Thyroid gland (tissue), 4 donors: ENCODE measurements at regions not wholly inside any gene's neighbourhood (a gene's known extent, or its start where the extent isn't known, plus 50 kb on each side); places are given as distances from the start of the nearest gene placed in this dataset. TPM values are rescaled to one million over a fixed set of nuclear protein-coding genes. Genes with fewer than 3 reads are reported as not detected.

Experiments
- DNase-seq, 2 donors: peaks; one replicate each; pipeline ENCODE4 v3.0.0-alpha.2; 2019
- H3K27ac ChIP-seq, 3 donors: fragments of 200-600 bp; sonication (generic); 1 replicate in 2 of 3; 2 replicates in 1 of 3; pipeline ENCODE4 v1.5.1; 2016 to 2019; ENCODE audit warnings: mild to moderate bottlenecking in 1 of 3, moderate library complexity in 1 of 3
- H3K27me3 ChIP-seq: fragments of 200-600 bp; sonication (generic); one replicate; pipeline ENCODE4 v1.5.1; 2019
- H3K36me3 ChIP-seq, 2 donors: fragments of 200-600 bp; sonication (generic); one replicate each; pipeline ENCODE4 v1.5.1; 2016 to 2019
- H3K4me1 ChIP-seq, 2 donors: fragments of 200-600 bp; sonication (generic); one replicate each; pipeline ENCODE4 v1.5.1; 2017 to 2019
- H3K4me3 ChIP-seq, 3 donors: fragments of 200-600 bp; sonication (generic); replicated peaks in 1 of 3; 1 replicate in 2 of 3; 2 replicates in 1 of 3; pipeline ENCODE4 v1.5.1; 2016; ENCODE audit warnings: mild to moderate bottlenecking in 1 of 3
- H3K9me3 ChIP-seq: fragments of 200-600 bp; sonication (generic); one replicate; pipeline ENCODE4 v1.5.1; 2017
- CTCF ChIP-seq, 6 experiments: fragments of 200-600 bp in 3 of 6; fragments of 450-650 bp in 3 of 6; sonication (generic) in 3 of 6; IDR thresholded peaks; one replicate each; pipeline ENCODE4 v1.5.1; 2016 to 2019; ENCODE audit warnings: antibody characterized with exemption in 6 of 6, mild to moderate bottlenecking in 2 of 6, inconsistent platforms in 1 of 6, moderate library complexity in 1 of 6
- POLR2A ChIP-seq, 2 donors: fragments of 450-650 bp; IDR thresholded peaks; one replicate each; pipeline ENCODE4 v1.6.1; 2017; ENCODE audit warnings: antibody characterized with exemption in 2 of 2, mild to moderate bottlenecking in 2 of 2, moderate library complexity in 1 of 2
- WGBS, 2 donors: methylation state at CpG; one replicate each; pipeline ENCODE4 v1.1.5; 2017; 5-methylcytosine and 5-hydroxymethylcytosine counted together
- intact Hi-C: fragments of 100-400 bp; cut with DNase I; formaldehyde crosslinking; loops from one replicate; pipeline ENCODE4 v1.15.1; 2023
- small RNA-seq: library from RNA; depleted of rRNA; stranded (forward); fragments of <200 nt; gene quantifications from one replicate; pipeline ENCODE3, GENCODE V24; 2016

GRCh38 chr12:45671254-45671653 lies 58.3 kb upstream of the ARID2 start:
- Histone ChIP-seq H3K4me3 (no peak overlapping the region), H3K9me3 (no peaks in the 10 kb centered on the region), H3K27ac (no peak overlapping the region), H3K36me3 (no peaks in the 10 kb centered on the region), H3K4me1 (no peaks in the 10 kb centered on the region), H3K27me3 (no peaks in the 10 kb centered on the region)
- no peak for DNase-seq
- whole genome bisulfite sequencing, 2 donors: 90 to 91% methylated on average over 3 of the region's 3 CpGs
- no peak for TF ChIP-seq CTCF (IDR thresholded peaks at IDR 0.05)
- TF ChIP-seq POLR2A (IDR thresholded peaks at IDR 0.05): no peak
- intact Hi-C loops: no loop called here

GRCh38 chr12:45674181-45674977 lies 55.1 kb upstream of the ARID2 start:
- peak; percentile 17 to 25 for DNase-seq

GRCh38 chr12:45675534-45675933 lies 54.0 kb upstream of the ARID2 start:
- no peaks in the 10 kb centered on the region for H3K4me1 ChIP-seq
- H3K4me3 ChIP-seq: no peak overlapping the region
- TF ChIP-seq POLR2A (IDR thresholded peaks at IDR 0.05) (no peak), CTCF (IDR thresholded peaks at IDR 0.05) (no peak)
- H3K9me3 ChIP-seq: no peaks in the 10 kb centered on the region
- no peaks in the 10 kb centered on the region for H3K27me3 ChIP-seq
- intact Hi-C loops: no loop called here
- 83 to 90% methylated on average over 2 of the region's 2 CpGs for WGBS, 2 donors
- DNase-seq: no peak
- H3K27ac ChIP-seq: no peak overlapping the region
- H3K36me3 ChIP-seq: no peaks in the 10 kb centered on the region

More at GRCh38 chr12:45674181-45674977, 55.1 kb upstream of the ARID2 start:
- Histone ChIP-seq H3K9me3 (no peaks in the 10 kb centered on the region), H3K4me1 (no peaks in the 10 kb centered on the region), H3K27me3 (no peaks in the 10 kb centered on the region), H3K4me3 (no peak overlapping the region), H3K27ac (no peak overlapping the region), H3K36me3 (no peaks in the 10 kb centered on the region)
- intact Hi-C loops: no loop called here
- TF ChIP-seq CTCF (IDR thresholded peaks at IDR 0.05) (no peak), POLR2A (IDR thresholded peaks at IDR 0.05) (no peak)
- WGBS, 2 donors: 45 to 50% methylated on average over 6 of the region's 6 CpGs

Small RNA genes in the stretch of these regions (small RNA-seq; reads per million reads assigned to genes)
- not detected for gene RF00026
